Erythroblast (primary cell): ENCODE measurements at regions not wholly inside any gene's neighbourhood (a gene's known extent, or its start where the extent isn't known, plus 50 kb on each side); places are given as distances from the start of the nearest gene placed in this dataset.
"Not testable (repeated sequence)": the region's sequence is repeated elsewhere in the genome, so short reads cannot be mapped to it uniquely, and the experiment has no call there.

Source experiments
- DNase-seq, 2 experiments: peaks; one replicate each; lab custom pipeline; 2025; lab: John Stamatoyannopoulos, UW
- GATA1 ChIP-seq: IDR thresholded peaks from 2 replicates; pipeline ENCODE4 v1.6.1; 2011; ENCODE audit warnings: low read depth, mild to moderate bottlenecking, control low read depth, low read length, moderate library complexity
- POLR2A ChIP-seq: IDR thresholded peaks from 2 replicates; pipeline ENCODE4 v1.6.1; 2011; ENCODE audit warnings: mild to moderate bottlenecking, low read length

DNA sequence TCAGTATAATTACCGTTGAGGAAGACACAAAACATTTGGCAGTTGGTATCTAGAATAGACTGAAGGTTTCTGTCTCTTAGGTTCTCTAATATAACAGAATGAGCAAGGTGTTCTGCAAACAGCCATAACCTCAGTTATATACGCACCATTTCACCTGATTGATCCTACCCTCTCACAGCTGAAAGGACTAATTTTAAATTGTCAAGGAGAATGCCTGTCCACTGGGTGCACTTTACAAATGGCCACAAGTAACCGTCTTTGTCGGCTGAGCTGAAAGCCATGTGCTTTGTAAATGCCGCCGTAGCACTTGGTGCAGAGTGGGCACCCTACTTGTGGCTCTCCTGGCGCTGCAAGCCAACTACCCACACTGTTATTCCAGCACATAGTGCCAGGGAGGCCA lies 466.3 kb downstream of the AACS start:
- no peak for TF ChIP-seq POLR2A
- TF ChIP-seq GATA1 = no peak

DNA sequence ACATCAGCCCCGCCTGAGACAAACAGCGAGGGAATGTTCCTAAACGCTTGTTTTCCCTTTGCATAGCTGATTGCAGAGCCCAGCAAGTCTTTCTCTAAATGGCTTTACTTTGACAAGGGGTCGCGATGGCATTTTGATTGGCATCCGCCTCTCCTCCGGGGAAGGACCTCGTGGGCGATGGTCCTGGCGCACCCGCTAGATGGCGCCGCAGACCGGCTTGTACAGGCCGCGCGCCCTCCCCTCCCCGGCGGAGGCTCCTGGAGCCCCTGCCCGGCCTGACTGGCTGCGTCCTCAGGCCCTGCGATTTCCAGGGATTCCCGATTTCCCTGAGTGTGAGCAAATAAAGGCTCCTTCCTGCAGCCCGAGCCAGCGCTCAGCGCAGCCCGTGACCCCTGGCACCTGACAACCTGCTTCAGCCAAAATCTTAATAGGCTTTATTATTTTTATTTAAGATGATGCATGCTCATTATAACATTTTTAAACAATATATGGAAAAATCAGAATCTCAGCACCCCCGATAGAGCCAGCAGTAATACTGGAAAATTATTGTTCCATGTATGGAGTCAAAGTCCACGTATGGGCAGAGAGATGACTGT lies 468.3 kb downstream of the AACS start:
- peak; percentile 20 to 33 for DNase-seq
- TF ChIP-seq GATA1 (no peak), POLR2A (no peak)

More for the DNA sequence above, 466.3 kb downstream of the AACS start:
- no peak for DNase-seq

DNA sequence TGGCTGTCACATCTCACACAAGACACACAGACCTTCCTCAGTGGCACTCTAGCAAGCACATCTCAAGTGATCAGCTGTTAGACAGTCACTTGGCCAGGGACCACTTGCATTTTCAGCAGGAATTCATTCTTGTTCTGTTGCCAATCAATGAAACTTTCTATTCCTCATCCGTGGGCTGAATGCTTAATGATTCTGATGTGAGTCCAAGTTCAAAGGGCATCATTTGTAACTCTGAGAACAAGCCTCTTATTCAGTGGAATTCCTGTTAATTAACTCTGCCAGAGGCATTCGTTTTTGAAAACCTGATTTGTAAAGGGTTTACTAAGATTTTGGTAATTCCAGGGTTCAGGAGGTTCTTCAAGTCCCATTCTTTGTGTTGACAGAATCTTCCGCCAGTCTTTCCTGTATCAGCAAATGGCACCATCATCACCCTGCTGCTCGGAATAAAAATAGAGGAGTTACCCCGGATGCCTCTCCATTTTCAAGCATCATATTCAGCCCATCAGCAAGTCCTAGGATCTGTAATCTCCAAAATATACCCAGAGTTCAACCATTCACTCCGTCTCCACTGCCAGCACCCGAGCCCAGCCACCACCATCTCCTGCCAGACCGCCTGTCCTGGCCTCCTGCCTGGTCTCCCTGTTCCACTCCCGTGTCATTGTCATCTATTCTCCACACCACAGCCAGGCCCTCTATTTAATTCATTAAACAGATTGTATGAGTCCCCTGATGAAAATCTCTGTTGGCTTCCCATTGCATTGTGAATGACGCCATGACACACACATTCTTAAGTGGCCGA lies 473.4 kb downstream of the AACS start:
- TF ChIP-seq GATA1 (no peak), POLR2A (no peak)
- DNase-seq = no peak

GRCh38 chr12:125540580-125541204 lies 475.5 kb downstream of the AACS start:
- no peak for TF ChIP-seq GATA1
- no peak for TF ChIP-seq POLR2A
- no peak for DNase-seq

DNA sequence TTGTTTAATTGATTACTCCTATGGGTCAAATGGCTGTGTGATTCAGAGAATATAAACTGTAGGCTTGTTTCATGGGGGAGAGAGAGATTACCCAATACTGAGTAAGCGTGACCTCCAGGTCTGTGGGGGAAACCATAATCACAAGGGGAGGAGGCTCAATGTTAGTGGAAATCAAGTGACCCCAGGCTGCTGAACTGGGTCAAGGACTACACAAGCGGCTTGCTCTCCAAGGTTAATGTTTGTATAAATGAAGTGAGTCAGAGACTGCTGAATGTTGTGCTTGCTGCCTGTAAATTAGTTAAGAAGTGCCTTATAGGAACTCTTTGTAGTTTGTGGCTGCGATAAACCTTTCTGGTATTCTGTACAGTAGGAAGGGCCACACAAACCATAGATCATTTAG lies 479.7 kb downstream of the AACS start:
- TF ChIP-seq GATA1 (no peak), POLR2A (no peak)
- no peak for DNase-seq

- no peak for TF ChIP-seq GATA1
- no peak for TF ChIP-seq POLR2A
Observed at GRCh38 chr12:125549171-125549570, 483.9 kb downstream of the AACS start.

GRCh38 chr12:125549836-125550235 lies 484.6 kb downstream of the AACS start:
- peak in 1 of 2 experiments; percentile 11 for DNase-seq
- no peak for TF ChIP-seq GATA1
- no peak for TF ChIP-seq POLR2A

More at GRCh38 chr12:125549171-125549570, 483.9 kb downstream of the AACS start:
- DNase-seq = no peak

DNA sequence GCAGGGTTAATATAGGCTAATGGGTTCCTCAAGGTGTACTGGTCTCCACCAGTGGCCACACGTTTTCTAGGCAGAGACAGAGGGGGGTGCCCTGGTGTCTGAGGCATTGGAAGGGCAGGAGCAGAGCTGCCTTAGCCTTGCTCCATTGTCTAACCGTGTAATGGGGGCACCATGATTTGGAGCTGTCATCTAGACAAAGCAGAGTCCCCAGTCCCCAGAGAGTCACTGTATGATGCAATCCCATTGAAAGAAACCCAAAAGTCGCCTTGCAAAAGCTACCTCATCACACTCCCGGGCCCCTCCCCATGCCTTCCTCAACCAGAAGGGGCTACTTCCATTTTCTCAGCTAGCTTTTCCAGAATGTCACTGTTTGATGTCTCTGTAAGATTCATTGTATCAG lies 487.1 kb downstream of the AACS start:
- TF ChIP-seq POLR2A (no peak), GATA1 (no peak)
- DNase-seq = peak in 1 of 2 experiments; percentile 3

GRCh38 chr12:125561008-125561407 lies 495.8 kb downstream of the AACS start:
- not testable (repeated sequence) for DNase-seq

GRCh38 chr12:125564753-125565152 lies 499.5 kb downstream of the AACS start:
- TF ChIP-seq GATA1 = no peak
- no peak for TF ChIP-seq POLR2A
- DNase-seq = no peak

- no peak for TF ChIP-seq POLR2A
- TF ChIP-seq GATA1 = no peak
- no peak for DNase-seq
Observed at GRCh38 chr12:125567581-125567980, 502.3 kb downstream of the AACS start.

DNA sequence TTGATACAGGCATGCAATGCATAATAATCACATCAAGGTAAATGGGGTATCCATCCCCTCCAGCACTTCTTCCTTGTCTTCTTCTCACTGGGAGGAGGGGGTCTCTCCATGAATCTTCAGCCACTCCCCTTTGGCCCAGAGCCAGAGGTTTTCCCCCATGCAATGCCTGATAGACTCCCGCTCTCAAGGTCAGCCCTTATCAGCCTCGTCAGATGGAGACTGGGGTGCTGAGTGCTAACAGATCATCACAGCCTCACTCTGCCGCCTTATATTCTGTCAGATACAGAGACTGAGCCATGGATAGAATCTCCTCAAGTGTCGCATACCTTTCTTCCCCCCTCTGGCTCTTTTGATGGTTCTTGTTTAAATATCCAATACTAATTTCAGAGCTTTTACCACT lies 503.1 kb downstream of the AACS start:
- TF ChIP-seq POLR2A (no peak), GATA1 (no peak)

DNA sequence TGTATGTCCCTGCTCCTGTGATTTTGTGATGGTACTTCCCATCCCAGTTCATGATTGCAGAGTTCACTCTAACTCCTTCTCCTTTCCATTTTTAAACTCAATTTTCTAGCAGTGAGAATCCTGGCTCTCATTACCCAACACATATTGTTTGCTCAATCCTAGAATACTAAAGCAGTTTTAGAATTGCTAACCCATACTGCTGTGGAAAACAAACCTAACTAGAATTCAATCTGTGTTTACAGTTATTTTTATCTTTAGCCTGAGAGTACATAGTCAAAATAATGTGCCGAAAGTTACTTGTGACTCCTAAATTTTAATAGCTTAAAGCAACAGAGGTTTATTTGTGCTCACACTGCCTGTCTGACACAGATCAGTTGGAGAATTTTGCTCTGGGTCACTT lies 508.0 kb downstream of the AACS start:
- TF ChIP-seq GATA1 = no peak

More for the DNA sequence above, 503.1 kb downstream of the AACS start:
- no peak for DNase-seq

DNA sequence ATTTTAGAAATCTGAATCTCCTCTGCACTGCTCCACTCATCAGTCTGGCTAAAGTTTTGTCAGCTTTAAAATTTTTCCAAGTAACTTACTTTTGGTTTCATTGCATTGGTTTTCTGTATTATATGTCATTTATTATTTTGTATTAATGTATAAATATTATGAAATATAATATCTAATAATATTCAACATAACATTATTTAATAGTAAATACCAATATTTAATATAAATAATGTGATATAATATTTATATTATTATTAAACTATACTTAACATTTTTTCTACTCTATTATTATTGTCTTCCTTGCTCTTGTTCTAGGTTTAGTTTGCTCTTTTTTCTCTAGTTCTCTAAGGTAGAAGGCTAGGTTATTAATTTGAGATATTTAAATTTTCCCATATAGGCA lies 512.1 kb downstream of the AACS start:
- no peak for DNase-seq
- TF ChIP-seq GATA1 (no peak), POLR2A (no peak)

More for the DNA sequence above, 508.0 kb downstream of the AACS start:
- no peak for DNase-seq
